ENCODE measurements at regions not wholly inside any gene's neighbourhood (a gene's known extent, or its start where the extent isn't known, plus 50 kb on each side); places are given as distances from the start of the nearest gene placed in this dataset.
A peak's percentile ranks its signal among the peaks of the same experiment; 100 is the strongest.

GRCh38 chr5:96243862-96244261 is 189.2 kb downstream of the PCSK1 start:
- TF ChIP-seq CTCF (IDR thresholded peaks at IDR 0.05; ENCODE audit: insufficient read depth, low read depth, low read length): no peak
- H3K4me3 ChIP-seq (ENCODE audit: low read depth, low read length): no peak overlapping the region
- DNase-seq (ENCODE audit: low read depth): no peak

- H3K4me3 ChIP-seq (ENCODE audit: low read depth, low read length): no peak overlapping the region
- no peak for DNase-seq (ENCODE audit: low read depth)
- no peak for TF ChIP-seq CTCF (IDR thresholded peaks at IDR 0.05; ENCODE audit: insufficient read depth, low read depth, low read length)
Measured at GRCh38 chr5:96243203-96243602, 189.8 kb downstream of the PCSK1 start.

- DNase-seq (ENCODE audit: low read depth): no peak
- no peak for TF ChIP-seq CTCF (IDR thresholded peaks at IDR 0.05; ENCODE audit: insufficient read depth, low read depth, low read length)
- no peak overlapping the region for H3K4me3 ChIP-seq (ENCODE audit: low read depth, low read length)
Measured at GRCh38 chr5:96242571-96242970, 190.5 kb downstream of the PCSK1 start.

- TF ChIP-seq CTCF (IDR thresholded peaks at IDR 0.05; ENCODE audit: insufficient read depth, low read depth, low read length): no peak
- no peak overlapping the region for H3K4me3 ChIP-seq (ENCODE audit: low read depth, low read length)
- no peak for DNase-seq (ENCODE audit: low read depth)
Measured at GRCh38 chr5:96236831-96237230, 196.2 kb downstream of the PCSK1 start.

- DNase-seq (ENCODE audit: low read depth): no peak
- H3K4me3 ChIP-seq (ENCODE audit: low read depth, low read length): no peak overlapping the region
- no peak for TF ChIP-seq CTCF (IDR thresholded peaks at IDR 0.05; ENCODE audit: insufficient read depth, low read depth, low read length)
Measured at GRCh38 chr5:96236051-96236450, 197.0 kb downstream of the PCSK1 start.

- H3K4me3 ChIP-seq (ENCODE audit: low read depth, low read length): no peak overlapping the region
- no peak for TF ChIP-seq CTCF (IDR thresholded peaks at IDR 0.05; ENCODE audit: insufficient read depth, low read depth, low read length)
- peak; percentile 64 for DNase-seq (ENCODE audit: low read depth)
Measured at GRCh38 chr5:96235008-96235910, 197.8 kb downstream of the PCSK1 start.

Data from fibroblast of villous mesenchyme (primary cell).